Femur (tissue), 1 donor: ENCODE measurements at regions not wholly inside any gene's neighbourhood (a gene's known extent, or its start where the extent isn't known, plus 50 kb on each side); places are given as distances from the start of the nearest gene placed in this dataset.
"Not testable (repeated sequence)": the region's sequence is repeated elsewhere in the genome, so short reads cannot be mapped to it uniquely, and the experiment has no call there.

Source experiments
- DNase-seq: peaks from one replicate; pipeline ENCODE4 v3.0.0-alpha.2; 2017

GRCh38 chr18:71456206-71456605 lies 1087.9 kb downstream of the CBLN2 start:
- no peak for DNase-seq

GRCh38 chr18:71450257-71450656 lies 1093.9 kb downstream of the CBLN2 start:
- no peak for DNase-seq

GRCh38 chr18:71443706-71444480 lies 1100.2 kb downstream of the CBLN2 start:
- DNase-seq = no peak

- no peak for DNase-seq
Measured at GRCh38 chr18:71442731-71443141, 1101.4 kb downstream of the CBLN2 start.

GRCh38 chr18:71441156-71441555 lies 1103.0 kb downstream of the CBLN2 start:
- DNase-seq = no peak

- DNase-seq = no peak
Measured at GRCh38 chr18:71437511-71437910, 1106.6 kb downstream of the CBLN2 start.

GRCh38 chr18:71433373-71433772 lies 1110.8 kb downstream of the CBLN2 start:
- no peak for DNase-seq

GRCh38 chr18:71431689-71432088 lies 1112.5 kb downstream of the CBLN2 start:
- no peak for DNase-seq

- DNase-seq = no peak
Measured at GRCh38 chr18:71431171-71431570, 1113.0 kb downstream of the CBLN2 start.

GRCh38 chr18:71426441-71426840 lies 1117.7 kb downstream of the CBLN2 start:
- DNase-seq = no peak

- no peak for DNase-seq
Measured at GRCh38 chr18:71405169-71405809, 1116.4 kb downstream of the SOCS6 start.

- no peak for DNase-seq
Measured at GRCh38 chr18:71403501-71403900, 1114.7 kb downstream of the SOCS6 start.

- peak; percentile 19 for DNase-seq
Measured at GRCh38 chr18:71398531-71398930, 1109.7 kb downstream of the SOCS6 start.

GRCh38 chr18:71388148-71388547 lies 1099.3 kb downstream of the SOCS6 start:
- no peak for DNase-seq

GRCh38 chr18:71374294-71375000 lies 1085.6 kb downstream of the SOCS6 start:
- no peak for DNase-seq

GRCh38 chr18:71371951-71372605 lies 1083.2 kb downstream of the SOCS6 start:
- DNase-seq = no peak

GRCh38 chr18:71370671-71371445 lies 1082.0 kb downstream of the SOCS6 start:
- DNase-seq = peak; percentile 22

GRCh38 chr18:71370095-71370494 lies 1081.2 kb downstream of the SOCS6 start:
- no peak for DNase-seq

GRCh38 chr18:71362140-71362539 lies 1073.3 kb downstream of the SOCS6 start:
- DNase-seq = no peak

- not testable (repeated sequence) for DNase-seq
Measured at GRCh38 chr18:71355599-71355998, 1066.8 kb downstream of the SOCS6 start.

- DNase-seq = no peak
Measured at GRCh38 chr18:71352618-71353017, 1063.8 kb downstream of the SOCS6 start.

GRCh38 chr18:71336576-71337210 lies 1047.8 kb downstream of the SOCS6 start:
- DNase-seq = no peak
